IMR-90 (cell line): ENCODE measurements at regions not wholly inside any gene's neighbourhood (a gene's known extent, or its start where the extent isn't known, plus 50 kb on each side); places are given as distances from the start of the nearest gene placed in this dataset.

Experiments used
- BHLHE40 ChIP-seq: fragments of 150-350 bp; IDR thresholded peaks from 2 replicates; pipeline ENCODE4 v1.6.1; 2016; ENCODE audit warnings: mild to moderate bottlenecking, low read depth, low read length
- FOS ChIP-seq: fragments of 150-350 bp; IDR thresholded peaks from 2 replicates; pipeline ENCODE4 v1.6.1; 2016; ENCODE audit warnings: low read depth, low read length
- MAFK ChIP-seq: IDR thresholded peaks from 2 replicates; pipeline ENCODE4 v1.6.1; 2012; ENCODE audit warnings: low read depth, low read length, improper control_type of control experiment
- MAZ ChIP-seq: IDR thresholded peaks from 2 replicates; pipeline ENCODE4 v1.6.1; 2012; ENCODE audit warnings: low read depth, mild to moderate bottlenecking, low read length, improper control_type of control experiment, moderate library complexity, borderline replicate concordance
- MXI1 ChIP-seq: IDR thresholded peaks from 2 replicates; pipeline ENCODE4 v1.6.1; 2012; ENCODE audit warnings: low read depth, mild to moderate bottlenecking, low read length, moderate library complexity, borderline replicate concordance
- POLR2A ChIP-seq: IDR thresholded peaks from 2 replicates; pipeline ENCODE4 v1.6.1; 2012; ENCODE audit warnings: mild to moderate bottlenecking, low read depth, low read length
- RAD21 ChIP-seq: IDR thresholded peaks from 2 replicates; pipeline ENCODE4 v1.6.1; 2012; ENCODE audit warnings: low read length, improper control_type of control experiment
- RCOR1 ChIP-seq: IDR thresholded peaks from 2 replicates; pipeline ENCODE4 v1.6.1; 2012; ENCODE audit warnings: mild to moderate bottlenecking, low read length, improper control_type of control experiment; ENCODE audit not compliant: insufficient replicate concordance
- RFX5 ChIP-seq: IDR thresholded peaks from 2 replicates; pipeline ENCODE4 v1.8.0; 2012; ENCODE audit warnings: low read depth, mild to moderate bottlenecking, low read length, moderate library complexity
- SMC3 ChIP-seq: fragments of 150-350 bp; IDR thresholded peaks from 2 replicates; pipeline ENCODE4 v1.6.1; 2016; ENCODE audit warnings: low read depth, mild to moderate bottlenecking, antibody characterized with exemption, low read length, moderate library complexity
- TF ChIP-seq, protein P1 (sequence below): conservative IDR thresholded peaks from 2 replicates; pipeline ENCODE4 v1.5.1; 2012; ENCODE audit warnings: mild to moderate bottlenecking, low read depth, low read length, improper control_type of control experiment

- TF ChIP-seq SMC3 (no peak), BHLHE40 (no peak), RAD21 (no peak), RFX5 (no peak), FOS (no peak), MAFK (no peak), POLR2A (no peak), MXI1 (no peak), MAZ (no peak), RCOR1 (no peak)
- TF ChIP-seq, protein P1, sequence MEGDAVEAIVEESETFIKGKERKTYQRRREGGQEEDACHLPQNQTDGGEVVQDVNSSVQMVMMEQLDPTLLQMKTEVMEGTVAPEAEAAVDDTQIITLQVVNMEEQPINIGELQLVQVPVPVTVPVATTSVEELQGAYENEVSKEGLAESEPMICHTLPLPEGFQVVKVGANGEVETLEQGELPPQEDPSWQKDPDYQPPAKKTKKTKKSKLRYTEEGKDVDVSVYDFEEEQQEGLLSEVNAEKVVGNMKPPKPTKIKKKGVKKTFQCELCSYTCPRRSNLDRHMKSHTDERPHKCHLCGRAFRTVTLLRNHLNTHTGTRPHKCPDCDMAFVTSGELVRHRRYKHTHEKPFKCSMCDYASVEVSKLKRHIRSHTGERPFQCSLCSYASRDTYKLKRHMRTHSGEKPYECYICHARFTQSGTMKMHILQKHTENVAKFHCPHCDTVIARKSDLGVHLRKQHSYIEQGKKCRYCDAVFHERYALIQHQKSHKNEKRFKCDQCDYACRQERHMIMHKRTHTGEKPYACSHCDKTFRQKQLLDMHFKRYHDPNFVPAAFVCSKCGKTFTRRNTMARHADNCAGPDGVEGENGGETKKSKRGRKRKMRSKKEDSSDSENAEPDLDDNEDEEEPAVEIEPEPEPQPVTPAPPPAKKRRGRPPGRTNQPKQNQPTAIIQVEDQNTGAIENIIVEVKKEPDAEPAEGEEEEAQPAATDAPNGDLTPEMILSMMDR: no peak
Measured at GRCh38 chr7:149670288-149670687, 103.1 kb downstream of the ZNF467 start.
